ENCODE measurements at regions not wholly inside any gene's neighbourhood (a gene's known extent, or its start where the extent isn't known, plus 50 kb on each side); places are given as distances from the start of the nearest gene placed in this dataset.

GRCh38 chr3:124566701-124567100 is 163.6 kb upstream of the UMPS start:
- CTCF ChIA-PET (ENCODE audit: partially characterized antibody) = interaction anchor here (0.6 to 6.9 kb wide), 12 partner anchors 8 to 1238 kb away, joined by 3 to 144 read pairs (median 4); no protein-coding TSS in a partner anchor
- WGBS, 2 experiments (ENCODE audit: extremely low coverage in 1 of 2, insufficient coverage in 1 of 2, insufficient read length in 1 of 2, insufficient replicate concordance in 2 of 2, low coverage in 1 of 2, low lambda C conversion rate in 2 of 2, missing lambda C conversion rate in 1 of 2) = 59% methylated on average over 2 of the region's 2 CpGs; no CpG with 5 or more reads in 1 of the 2 experiments
- no peak overlapping the region for H2BK5ac ChIP-seq (ENCODE audit: low read depth, low read length)

More at GRCh38 chr3:124566701-124567100, 163.6 kb upstream of the UMPS start:
- Histone ChIP-seq H2BK12ac (ENCODE audit: low read depth, low read length) (no peak overlapping the region), H3K9ac (replicated peaks in 1 of 4; ENCODE audit: extremely low read depth in 1 of 4, low read depth in 3 of 4, low read length in 3 of 4) (no peak overlapping the region), H3K23me2 (ENCODE audit: low read depth, low read length) (no peaks in the 10 kb centered on the region), H4K91ac (replicated peaks; ENCODE audit: insufficient read length, low read length) (no peak overlapping the region), H3K79me2 (ENCODE audit: control insufficient read depth in 1 of 2, insufficient read depth in 2 of 2, low read length in 2 of 2) (no peaks in the 10 kb centered on the region), H2AFZ (ENCODE audit: low read length) (no peak overlapping the region), H4K5ac (ENCODE audit: insufficient read length, low read depth, low read length) (no peak overlapping the region), H3K79me1 (ENCODE audit: low read depth, low read length) (no peaks in the 10 kb centered on the region), H2BK15ac (ENCODE audit: low read length) (no peak overlapping the region), H4K20me1 (replicated peaks in 1 of 2; ENCODE audit: control insufficient read depth in 1 of 2, insufficient read depth in 2 of 2, low read length in 2 of 2) (no peaks in the 10 kb centered on the region), H3K4me1 (replicated peaks in 1 of 4; ENCODE audit: control insufficient read depth in 3 of 4, insufficient read depth in 4 of 4, low read length in 3 of 4) (no peaks in the 10 kb centered on the region; a peak in 1 of 7 replicates), H4K8ac (ENCODE audit: extremely low read depth, insufficient read depth, low read length) (no peak overlapping the region), H3K18ac (ENCODE audit: extremely low read depth, low read length) (no peak overlapping the region), H3K36me3 (ENCODE audit: control insufficient read depth in 2 of 4, insufficient read depth in 4 of 4, low read length in 3 of 4) (no peaks in the 10 kb centered on the region), H2BK120ac (replicated peaks; ENCODE audit: low read depth, low read length) (no peak overlapping the region), H3K27me3 (replicated peaks in 1 of 4; ENCODE audit: control insufficient read depth in 3 of 4, extremely low read depth in 1 of 4, insufficient read depth in 3 of 4, low read length in 3 of 4) (peaks cover 0 to 2% (median 0%) of the 10 kb centered on the region in 4 experiments; a peak in 2 of 7 replicates), H2BK20ac (ENCODE audit: low read length) (no peak overlapping the region), H3K56ac (replicated peaks; ENCODE audit: insufficient read length, low read depth, low read length) (no peak overlapping the region), H3K14ac (ENCODE audit: insufficient read length) (no peak overlapping the region), H3K9me3 (ENCODE audit: insufficient read depth in 2 of 2, low read depth in 1 of 2, low read length in 1 of 2) (no peaks in the 10 kb centered on the region), H3K23ac (ENCODE audit: insufficient read length) (no peak overlapping the region), H2AK5ac (ENCODE audit: low read depth, low read length) (no peak overlapping the region), H3K4ac (replicated peaks; ENCODE audit: insufficient read length, low read depth, low read length) (no peak overlapping the region), H3K4me2 (ENCODE audit: insufficient read depth in 1 of 2, low read depth in 2 of 2, low read length in 2 of 2) (no peak overlapping the region), H3K27ac (ENCODE audit: low read depth, low read length) (no peak overlapping the region), H3K4me3 (ENCODE audit: extremely low read depth in 1 of 4, insufficient read depth in 2 of 4, low read depth in 3 of 4, low read length in 4 of 4) (no peak overlapping the region)
- POLR2A ChIA-PET (ENCODE audit: partially characterized antibody) = no interaction called here
- FAIRE-seq (no peak), DNase-seq (ENCODE audit: low read depth in 1 of 2, low spot score in 2 of 2) (no peak)
- TF ChIP-seq ATF3 (IDR thresholded peaks at IDR 0.05; ENCODE audit: insufficient read depth, low read depth, low read length) (no peak), POLR2AphosphoS5 (IDR thresholded peaks at IDR 0.05; ENCODE audit: low read depth, low read length) (no peak), SIX5 (IDR thresholded peaks at IDR 0.05; ENCODE audit: low read depth, low read length) (no peak), RAD21 (IDR thresholded peaks at IDR 0.05 in 1 of 2, conservative IDR thresholded peaks at IDR 0.05 in 1 of 2; ENCODE audit: low read depth in 2 of 2, low read length in 2 of 2) (no peak), CREB1 (IDR thresholded peaks at IDR 0.05) (no peak), SP4 (IDR thresholded peaks at IDR 0.05; ENCODE audit: low read length) (no peak), ASH2L (IDR thresholded peaks at IDR 0.05; ENCODE audit: low read length) (no peak), EGR1 (IDR thresholded peaks at IDR 0.05; ENCODE audit: borderline replicate concordance, low read depth, low read length) (no peak)
